Dedifferentiated amniotic fluid mesenchymal stem cell (primary cell): ENCODE measurements at regions not wholly inside any gene's neighbourhood (a gene's known extent, or its start where the extent isn't known, plus 50 kb on each side); places are given as distances from the start of the nearest gene placed in this dataset.
"Not testable (repeated sequence)": the region's sequence is repeated elsewhere in the genome, so short reads cannot be mapped to it uniquely, and the experiment has no call there.

Experiments used
- DNase-seq: peaks from one replicate; pipeline ENCODE4 v3.0.0-alpha.2; 2016; ENCODE audit errors: extremely low spot score

DNA sequence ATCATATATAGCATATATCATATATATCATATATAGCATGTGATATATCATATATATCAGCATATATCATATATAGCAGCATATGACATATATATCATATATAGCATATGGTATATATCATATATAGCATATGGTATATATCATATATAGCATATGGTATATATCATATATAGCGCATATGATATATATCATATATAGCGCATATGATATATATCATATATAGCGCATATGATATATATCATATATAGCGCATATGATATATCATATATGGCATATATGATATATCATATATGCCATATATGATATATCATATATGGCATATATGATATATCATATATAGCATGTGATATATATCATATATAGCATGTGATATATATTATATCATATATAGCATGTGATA, 680.4 kb upstream of the HS3ST1 start:
- DNase-seq = not testable (repeated sequence)

DNA sequence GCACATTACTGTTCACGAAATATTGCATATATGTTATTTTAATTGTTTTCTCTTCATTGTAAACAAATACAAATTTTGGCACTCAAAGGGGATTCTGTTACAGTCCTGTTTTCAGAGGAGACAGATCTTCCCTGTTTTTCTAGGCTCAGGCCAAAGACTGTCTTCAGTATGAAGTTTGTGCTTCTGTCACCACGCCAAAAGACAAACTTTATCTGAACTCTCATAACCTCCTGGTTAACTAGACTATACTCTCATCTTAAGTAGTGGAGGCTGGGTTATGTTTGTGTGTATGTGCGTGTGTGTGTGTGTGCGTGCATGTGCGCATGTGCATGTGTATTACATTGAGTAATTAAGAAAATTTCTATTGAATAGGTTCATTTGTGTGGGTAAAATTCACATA, 676.8 kb upstream of the HS3ST1 start:
- no peak for DNase-seq

DNA sequence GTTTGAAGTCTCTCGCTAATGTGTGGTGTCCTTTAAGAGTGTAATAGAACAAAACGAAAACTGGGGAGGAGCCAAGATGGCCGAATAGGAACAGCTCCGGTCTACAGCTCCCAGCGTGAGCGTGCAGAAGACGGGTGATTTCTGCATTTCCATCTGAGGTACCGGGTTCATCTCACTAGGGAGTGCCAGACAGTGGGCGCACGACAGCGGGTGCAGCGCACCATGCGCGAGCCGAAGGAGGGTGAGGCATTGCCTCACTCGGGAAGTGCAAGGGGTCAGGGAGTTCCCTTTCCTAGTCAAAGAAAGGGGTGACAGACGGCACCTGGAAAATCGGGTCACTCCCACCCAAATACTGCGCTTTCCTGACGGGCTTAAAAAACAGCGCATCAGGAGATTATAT, 661.2 kb upstream of the HS3ST1 start:
- not testable (repeated sequence) for DNase-seq

DNA sequence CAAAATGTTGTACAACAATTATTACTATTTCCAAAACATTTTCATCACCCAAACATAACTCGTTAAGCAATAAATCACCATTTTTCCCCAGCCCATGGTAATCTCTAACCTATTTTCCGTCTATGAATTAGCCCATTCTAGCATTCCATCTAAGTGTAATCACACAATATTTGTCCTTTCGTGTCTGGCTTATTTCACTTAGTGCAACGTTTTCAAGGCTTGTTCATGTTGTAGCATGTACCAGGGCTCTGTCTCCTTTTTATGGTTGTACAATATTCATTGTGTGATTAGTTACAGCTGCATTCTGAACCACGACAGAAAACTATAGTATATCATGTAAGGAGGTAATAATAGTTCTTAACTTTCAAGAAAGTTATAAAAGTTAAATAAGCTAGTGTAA, 656.0 kb upstream of the HS3ST1 start:
- DNase-seq = no peak

DNA sequence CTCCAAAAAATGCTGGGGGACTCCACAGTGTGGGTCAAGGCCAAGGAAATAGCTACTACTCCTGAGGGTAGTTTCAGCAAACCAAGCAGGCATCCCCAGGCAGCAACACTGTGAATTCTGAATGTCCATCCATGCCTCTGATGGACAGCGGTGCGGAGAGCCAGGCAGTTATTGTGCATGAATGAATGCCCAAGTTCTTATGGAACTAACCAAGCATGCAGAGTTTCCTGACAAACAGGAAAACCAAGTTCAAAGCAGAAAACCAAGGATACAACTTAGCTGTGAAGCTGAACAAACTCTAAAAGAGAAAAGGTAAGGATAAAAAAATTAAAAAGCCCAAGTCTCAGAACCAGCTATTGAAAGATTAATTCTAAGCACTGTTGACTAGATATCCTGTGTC, 642.6 kb upstream of the HS3ST1 start:
- no peak for DNase-seq

DNA sequence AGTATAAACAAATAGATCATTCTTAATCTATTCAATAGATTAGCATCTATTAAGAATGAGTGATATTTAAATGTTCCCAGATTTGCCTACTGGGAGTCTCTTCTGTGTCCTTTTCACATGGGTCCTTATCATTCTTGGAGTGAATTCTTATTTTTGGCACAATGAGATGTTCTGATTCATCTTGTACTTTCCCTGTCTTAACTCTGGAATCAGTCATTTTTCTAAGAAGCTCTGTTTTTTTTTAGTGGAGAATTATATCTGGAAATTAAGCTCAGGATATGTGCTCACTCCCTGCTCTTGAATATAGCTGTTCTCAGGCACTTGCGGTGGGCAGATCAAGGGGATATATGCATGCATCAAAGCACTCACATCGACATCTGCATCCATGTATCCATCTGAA, 625.3 kb upstream of the HS3ST1 start:
- DNase-seq = no peak

DNA sequence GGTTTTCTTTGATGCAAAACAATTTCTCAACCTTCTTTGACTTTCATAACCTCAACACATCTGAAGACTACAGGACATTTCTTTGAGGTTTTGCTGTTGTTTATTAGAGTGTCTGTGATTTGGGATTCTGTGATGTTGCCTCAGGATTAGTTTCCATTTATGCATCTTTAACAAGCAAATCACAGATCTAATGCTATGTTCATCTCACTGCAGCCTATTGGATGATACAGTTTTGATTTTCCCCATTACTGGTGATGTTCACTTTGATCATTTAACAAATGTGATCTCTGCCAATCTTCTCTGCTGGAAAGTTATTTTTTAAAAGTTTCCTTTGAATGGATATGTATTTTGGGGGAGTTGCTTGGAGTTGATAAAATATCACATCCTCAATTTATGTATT, 624.9 kb upstream of the HS3ST1 start:
- DNase-seq = no peak

DNA sequence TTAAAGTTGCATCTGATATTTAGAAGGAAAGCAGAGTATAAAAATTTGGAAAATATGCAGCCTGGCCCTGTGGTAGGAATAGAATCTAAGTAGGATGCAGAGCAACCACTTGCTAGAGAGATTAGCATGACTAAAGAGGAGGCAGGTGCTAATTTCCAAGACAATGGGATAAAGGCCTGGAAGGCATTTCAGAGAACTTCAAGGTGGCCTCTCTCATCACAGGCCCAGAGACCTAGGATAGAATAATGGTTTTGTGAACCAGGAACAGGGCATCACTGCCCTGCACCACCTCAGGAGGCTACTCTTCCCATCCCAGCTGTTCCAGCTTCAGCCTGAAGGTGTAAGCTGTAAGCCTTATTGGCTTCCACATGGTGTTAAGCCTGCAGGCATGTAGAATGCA, 621.7 kb upstream of the HS3ST1 start:
- DNase-seq = no peak

DNA sequence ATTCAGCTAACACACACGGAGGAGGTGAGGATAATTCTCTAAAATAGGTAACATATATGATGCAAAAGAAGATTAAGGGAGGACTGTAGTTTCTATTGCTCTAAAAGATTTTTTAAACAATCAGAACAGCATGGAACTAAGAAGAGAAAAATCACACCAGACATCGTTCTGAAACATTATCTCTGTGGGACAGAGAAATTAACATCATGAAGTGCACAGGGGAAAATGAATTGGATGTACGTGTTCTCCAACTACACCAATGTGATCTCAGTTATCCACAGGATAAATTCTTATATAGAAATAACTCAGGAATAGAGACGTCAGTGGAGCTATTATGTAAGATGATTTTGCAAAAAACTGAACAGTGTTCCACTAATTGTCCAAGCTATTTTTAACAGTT, 614.1 kb upstream of the HS3ST1 start:
- no peak for DNase-seq

DNA sequence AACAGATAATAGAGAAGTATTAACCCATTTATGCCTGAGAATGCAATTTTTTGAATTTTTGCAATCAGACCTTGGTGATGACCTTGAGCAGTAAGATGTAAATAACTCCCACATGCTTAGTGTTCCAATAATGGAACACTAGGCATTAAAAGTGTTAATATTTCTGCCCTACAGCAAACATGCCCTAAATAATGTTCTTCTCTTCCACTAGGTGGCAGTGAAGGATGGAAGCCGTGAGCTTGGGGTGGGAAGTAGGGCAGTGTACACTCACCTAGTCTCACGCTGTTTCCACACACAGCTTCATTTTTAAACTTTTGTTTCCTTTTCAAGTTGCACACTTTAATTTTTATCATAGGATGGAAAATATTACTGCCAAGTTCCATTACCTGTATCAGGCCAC, 613.1 kb upstream of the HS3ST1 start:
- DNase-seq = no peak

DNA sequence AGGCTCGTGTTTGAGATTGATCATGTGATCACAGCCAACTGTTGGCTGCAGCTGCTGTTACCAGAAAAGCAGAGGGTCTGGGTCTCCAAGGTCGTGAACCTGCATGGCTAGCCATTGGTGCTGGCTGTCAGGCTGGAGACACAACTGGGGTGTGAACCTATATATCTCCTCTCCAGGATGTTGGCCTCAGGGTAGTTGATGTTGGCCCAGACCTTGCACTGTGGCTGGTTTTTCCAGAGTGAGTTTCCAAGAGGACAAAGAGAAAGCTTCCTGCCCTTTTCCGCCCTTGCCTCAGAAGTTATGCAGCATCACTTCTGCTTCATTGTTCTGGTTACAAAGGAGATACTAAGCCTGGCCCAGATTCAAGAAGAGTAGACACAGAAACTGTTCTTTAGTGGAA, 607.8 kb upstream of the HS3ST1 start:
- DNase-seq = no peak

DNA sequence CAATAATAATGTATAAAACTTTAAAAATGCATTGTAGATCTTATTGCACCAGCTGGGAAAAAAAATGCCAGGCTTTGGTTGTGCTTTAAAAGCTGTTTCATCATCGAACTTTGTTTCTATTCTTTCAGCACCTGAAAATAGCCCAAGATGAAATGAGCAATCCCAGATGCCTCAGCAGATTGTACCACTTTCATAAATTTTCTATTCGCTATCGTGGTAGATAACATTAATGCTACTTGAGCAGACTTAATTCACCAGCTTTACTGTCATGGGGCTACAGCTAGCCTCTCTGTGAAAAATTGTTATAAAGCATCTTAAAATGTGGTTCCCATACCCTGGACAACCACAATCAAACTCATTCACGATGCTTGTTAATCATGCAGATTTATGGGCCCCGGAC, 599.6 kb upstream of the HS3ST1 start:
- DNase-seq = no peak

DNA sequence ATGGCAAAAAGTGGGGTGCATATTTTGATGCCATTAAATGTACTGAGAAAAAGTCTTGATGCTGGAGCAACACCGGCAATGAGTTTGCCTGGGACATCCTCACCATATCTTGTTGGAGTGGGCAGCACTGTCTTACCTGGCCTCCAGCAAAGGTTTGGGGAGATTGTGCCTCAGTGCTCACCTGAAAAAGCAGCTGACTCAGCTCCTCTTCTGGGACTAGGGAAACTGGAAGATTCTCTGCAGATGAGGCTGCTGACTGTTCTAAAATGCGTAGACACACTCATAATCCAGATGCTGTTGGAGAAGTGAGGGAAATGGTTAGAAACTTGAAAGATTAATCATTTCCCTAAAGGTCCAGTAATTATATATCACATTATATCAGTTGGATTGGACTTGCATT, 593.7 kb upstream of the HS3ST1 start:
- no peak for DNase-seq

DNA sequence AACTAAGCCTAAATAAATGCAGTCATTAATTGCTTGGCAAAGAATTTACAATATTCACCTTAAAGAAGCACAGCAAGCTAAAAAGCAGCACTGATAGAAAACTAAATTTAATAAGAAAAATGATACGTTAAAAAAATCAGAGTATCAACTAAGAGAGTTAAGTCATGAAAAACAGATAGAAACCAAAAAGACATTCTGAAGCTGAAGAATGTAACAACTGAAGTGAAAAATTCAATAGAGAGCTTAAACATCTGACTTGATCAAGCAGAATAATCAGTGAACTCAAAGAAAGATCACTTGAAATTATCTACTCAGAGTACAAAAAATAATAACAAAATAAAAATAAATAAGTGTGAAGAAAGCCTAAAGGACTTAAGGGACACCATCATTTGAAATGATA, 588.0 kb upstream of the HS3ST1 start:
- DNase-seq = no peak

DNA sequence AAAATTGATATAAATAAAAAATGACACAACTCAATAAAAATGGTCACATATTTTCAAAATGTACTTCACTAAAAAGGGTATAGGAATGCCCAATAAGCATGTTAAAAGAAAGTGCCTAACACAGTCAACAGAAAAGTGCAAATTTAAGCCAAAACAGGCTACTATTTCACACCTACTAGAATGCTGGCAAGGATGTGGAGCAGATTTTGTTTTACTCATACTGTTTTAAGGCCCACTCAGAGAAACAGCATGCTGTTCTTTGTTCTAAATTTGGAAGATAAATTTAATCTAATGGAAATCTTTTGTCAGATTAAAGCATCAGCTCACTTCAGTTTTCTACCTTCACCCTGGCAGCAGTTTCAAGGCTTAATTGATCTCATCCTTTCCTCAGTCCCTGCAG, 576.8 kb upstream of the HS3ST1 start:
- no peak for DNase-seq

DNA sequence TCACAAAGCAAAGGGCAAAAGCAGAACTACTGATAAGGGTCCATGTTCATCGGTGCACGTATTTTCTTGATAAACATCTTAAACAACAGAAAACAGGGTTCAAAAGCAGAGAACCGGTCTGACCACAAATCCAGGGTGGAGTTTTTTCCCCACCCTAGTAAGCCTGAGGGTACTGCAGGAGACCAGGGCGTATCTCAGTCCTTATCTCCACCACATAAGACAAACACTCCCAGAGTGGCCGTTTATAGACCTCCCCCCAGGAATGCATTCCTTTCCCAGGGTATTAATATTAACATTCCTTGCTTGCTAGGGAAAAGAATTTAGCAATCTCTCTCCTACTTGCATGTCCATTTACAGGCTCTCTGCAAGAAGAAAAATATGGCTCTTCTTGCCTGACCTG, 567.9 kb upstream of the HS3ST1 start:
- DNase-seq = not testable (repeated sequence)

DNA sequence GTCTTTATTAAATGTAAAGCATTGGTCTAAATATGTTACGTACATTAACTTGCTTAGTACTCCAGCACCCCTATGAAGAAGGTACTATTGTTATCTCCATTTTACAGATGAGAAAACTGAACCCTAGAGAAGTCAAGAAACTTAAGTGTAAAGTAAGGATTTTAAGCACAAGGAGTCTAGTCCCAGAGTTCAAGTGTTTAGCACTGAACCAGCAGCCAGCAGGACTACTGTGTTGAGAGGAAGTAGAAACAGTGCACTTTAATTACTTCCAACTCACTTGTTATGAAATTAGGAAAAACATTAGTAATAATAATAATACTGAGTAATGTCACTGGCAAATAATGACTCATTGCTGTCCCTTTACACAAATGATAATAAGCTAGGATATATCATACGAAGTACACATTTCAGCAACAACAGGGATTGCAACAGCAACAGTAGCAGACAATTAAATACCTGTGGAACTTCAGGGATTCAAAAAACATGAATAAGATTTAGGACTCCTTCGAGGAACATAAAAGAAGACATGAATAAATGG, 548.1 kb upstream of the HS3ST1 start:
- no peak for DNase-seq

DNA sequence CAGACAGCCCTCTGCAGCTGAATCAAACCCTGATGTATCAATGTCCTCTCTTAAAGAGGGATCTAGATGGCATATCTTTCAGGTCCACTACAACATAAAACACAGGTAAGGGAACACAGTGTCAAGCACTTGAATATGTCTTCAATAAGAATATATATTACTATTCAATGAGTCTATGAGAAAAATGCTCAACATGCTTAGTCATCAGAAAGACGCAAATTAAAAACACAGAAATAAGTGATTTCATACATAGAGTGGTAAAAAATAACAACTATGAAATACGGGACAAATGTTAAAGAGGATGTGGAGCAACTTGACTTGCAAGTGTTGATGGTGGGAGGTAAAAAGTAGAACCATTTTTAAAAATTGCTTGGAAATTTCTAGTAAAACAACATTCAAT, 544.6 kb upstream of the HS3ST1 start:
- DNase-seq = no peak

DNA sequence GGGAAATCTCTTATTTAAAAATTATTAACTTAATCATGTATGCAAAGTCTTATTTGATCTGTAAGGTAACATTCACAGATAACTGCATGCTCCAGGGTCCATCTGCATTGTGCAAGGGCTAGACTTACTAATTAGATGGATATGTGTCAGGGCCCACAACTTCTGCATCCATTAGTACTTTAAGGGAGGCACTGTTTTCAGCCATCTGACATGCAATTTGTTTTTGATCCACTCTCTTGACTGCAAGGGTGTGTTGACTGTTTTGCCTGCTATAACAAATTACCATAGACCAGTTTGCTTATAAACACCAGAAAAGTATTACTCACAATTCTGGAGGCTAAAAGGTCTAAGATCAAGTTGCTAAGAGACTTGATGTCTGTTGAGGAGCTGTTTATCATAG, 542.1 kb upstream of the HS3ST1 start:
- DNase-seq = no peak

DNA sequence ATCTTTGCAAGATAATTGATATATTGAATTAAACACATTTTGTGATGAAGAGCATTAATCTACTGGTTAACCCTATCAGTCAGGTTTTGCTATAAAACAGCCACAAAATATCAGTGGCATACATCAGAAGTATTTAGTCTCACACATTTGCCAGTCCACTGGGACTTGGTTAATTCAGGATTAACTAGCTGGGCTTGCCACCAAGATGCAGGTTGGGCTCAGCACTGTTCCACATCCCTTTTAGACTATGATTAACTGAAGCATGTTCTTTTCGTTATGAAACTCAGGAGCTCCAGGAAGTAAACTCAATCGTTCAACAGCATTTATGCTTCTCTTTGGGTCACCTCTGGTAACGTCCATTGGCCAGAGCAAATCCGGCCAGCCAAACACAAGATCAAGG, 538.1 kb upstream of the HS3ST1 start:
- no peak for DNase-seq

DNA sequence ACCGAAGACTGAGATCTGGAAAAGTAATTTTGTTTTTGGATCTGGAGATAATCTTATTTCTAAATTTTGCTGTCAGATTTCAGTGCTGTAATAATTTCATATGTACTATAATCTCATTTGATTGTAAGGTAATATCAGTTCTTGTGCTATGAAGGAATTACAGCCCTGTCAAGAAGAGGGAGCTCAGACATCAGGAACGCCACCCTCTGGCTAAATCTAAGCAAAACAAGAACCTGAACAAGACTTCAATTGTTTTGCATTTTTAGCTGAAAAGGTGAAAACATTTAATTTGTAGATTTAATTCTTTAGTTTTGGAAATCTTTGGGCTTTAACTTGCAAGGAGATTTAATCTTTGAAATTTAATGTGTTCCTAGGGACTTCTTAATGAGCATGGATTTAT, 525.4 kb upstream of the HS3ST1 start:
- no peak for DNase-seq

DNA sequence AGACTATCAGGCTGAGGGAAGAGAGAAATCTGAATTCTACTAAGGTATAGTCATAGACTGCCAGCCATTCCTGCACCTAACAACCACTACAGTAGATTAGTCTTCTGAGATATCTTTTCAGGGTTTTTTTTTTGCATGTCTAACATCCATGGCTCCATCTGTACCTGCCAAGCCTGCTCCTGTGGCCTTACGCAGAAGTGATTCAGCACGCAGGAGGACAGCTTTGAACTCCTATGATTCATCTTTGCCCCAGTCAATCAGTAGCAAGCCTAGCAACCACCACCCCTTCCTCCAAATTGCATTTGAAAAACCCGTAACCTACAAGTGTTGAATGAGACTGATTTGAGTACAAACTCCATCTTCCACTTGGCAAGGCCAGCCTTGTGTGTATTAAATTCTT, 520.7 kb upstream of the HS3ST1 start:
- DNase-seq = no peak

DNA sequence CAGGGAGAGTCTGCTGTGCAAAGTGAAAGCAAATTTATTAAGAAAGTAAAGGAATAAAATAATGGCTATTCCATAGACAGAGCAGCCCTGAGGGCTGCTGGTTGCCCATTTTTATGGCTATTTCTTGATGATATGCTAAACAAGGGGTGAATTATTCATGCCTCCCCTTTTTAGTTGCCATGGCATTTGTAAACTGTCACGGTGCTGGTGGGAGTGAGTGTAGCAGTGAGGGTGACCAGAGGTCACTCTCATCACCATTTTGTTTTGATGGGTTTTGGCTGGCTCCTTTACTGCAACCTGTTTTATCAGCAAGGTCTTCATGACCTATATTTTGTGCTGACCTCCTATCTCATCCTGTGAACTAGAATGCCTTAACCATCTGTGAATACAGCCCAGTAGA, 518.9 kb upstream of the HS3ST1 start:
- not testable (repeated sequence) for DNase-seq

DNA sequence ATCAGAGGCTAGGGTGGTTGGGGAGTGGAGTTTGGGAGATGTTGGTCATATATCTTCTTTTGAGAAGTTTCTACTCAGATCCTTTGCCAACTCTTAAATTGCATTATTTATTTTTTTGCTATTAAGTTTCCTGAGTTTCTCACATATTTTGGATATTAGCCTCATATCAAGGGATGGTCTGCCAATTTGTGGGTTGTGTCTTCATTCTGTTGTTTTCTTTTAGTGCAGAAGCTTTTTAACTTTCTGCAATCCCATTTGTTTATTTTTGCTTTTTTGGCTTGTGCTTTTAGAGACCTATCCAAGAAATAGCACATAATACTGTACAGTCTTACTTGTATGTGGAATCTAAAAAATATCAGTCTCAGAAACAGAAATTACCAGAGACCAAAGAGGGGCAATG, 509.2 kb upstream of the HS3ST1 start:
- no peak for DNase-seq

DNA sequence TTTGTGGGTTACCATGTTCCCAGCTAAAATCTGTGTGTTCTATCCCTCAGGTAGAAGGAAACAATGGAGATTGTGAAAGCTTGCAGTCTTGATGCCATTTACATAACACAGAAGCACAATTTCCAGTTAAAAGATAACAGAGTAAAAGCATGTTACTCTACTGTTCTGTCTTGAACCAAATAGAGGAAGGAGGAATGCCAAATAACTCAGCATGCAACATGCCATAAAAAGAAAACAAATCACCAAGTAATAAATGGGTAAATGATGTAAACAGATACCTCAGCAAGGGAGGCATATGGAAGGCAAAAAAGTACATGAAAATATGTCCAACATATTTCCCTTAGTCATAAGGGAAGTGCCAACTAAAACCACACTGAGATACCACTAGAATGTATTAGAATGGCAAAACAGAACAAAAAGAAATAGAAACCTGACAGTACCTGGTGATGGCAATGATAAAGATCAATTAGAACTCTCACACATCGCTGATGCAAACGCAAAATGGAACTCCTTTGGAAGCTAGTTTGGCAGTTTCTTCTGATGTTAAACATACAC, 502.6 kb upstream of the HS3ST1 start:
- no peak for DNase-seq
